HG02678 (cell line): ENCODE measurements at regions not wholly inside any gene's neighbourhood (a gene's known extent, or its start where the extent isn't known, plus 50 kb on each side); places are given as distances from the start of the nearest gene placed in this dataset.
"Not testable (repeated sequence)": the region's sequence is repeated elsewhere in the genome, so short reads cannot be mapped to it uniquely, and the experiment has no call there.

ENCODE experiments used
- ATAC-seq: cut with Tn5 transposase; IDR thresholded peaks from one replicate; pipeline ENCODE4 v1.9.1; 2021; ENCODE audit warnings: mild to moderate bottlenecking, moderate library complexity; ENCODE audit not compliant: unreplicated experiment

DNA sequence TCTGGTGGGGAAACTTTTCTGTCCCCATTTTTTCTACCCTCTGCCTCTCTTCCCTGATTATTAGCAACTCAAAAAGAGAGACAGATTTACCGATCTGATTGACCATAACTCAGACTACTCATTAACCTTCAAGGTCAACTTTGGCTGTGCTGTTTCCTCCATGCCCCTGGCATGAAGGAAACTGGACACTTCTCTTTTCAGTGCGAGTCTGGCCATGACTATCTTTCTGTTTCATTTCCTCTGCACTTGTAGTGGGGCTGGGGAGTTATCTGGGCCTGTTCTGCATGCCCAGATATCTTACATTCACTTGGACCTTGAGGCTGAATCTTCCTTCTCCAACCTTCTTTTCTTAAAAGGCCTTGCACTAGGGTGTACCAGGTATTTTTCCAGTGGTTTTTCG lies 76.9 kb upstream of the SLCO2A1 start:
- ATAC-seq: peak; percentile 82

- ATAC-seq: peak; percentile 8
These were observed 76.3 kb upstream of the SLCO2A1 start for GRCh38 chr3:134105876-134106556.

DNA sequence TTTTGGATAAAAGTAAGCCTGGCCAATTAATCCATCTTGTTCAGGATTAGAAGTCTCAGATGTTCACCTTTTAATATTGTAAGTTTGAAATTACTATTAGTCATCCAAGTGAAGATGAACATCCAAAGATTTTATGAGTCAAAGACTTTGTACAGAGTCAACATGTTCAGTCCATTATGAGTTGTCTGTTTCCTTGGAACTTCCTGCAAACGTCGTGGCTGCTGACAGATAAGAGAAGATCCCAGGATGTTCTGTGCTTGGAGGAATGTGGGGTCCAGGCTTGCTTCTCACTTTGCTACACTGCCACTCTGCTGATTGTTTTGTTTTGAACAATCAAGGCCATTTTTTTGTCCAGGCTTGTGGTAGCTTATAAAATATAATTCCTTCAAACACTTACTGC lies 74.3 kb upstream of the SLCO2A1 start:
- no peak for ATAC-seq

DNA sequence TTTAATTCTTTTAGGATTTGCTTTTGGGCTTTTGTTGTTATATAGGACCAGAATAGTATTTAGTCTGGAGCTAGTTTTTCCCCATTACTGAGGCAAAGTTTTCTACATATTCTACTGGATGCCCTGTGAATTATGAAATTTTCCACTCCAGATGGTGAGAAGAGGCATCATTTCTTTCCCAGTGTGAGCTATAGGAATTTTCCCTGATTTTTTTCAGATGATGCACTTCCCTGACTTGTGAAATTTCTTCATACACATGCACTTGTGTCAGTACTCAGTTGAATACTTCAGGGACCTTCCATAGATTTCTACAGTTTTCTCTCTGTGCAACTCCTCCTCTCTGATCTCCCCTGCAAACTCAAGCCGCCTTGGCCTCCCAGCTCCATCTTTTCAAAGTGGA lies 73.7 kb upstream of the SLCO2A1 start:
- no peak for ATAC-seq

GRCh38 chr3:134102976-134103375 lies 73.3 kb upstream of the SLCO2A1 start:
- no peak for ATAC-seq

- not testable (repeated sequence) for ATAC-seq
These were observed 66.5 kb upstream of the SLCO2A1 start for GRCh38 chr3:134096214-134096613.

DNA sequence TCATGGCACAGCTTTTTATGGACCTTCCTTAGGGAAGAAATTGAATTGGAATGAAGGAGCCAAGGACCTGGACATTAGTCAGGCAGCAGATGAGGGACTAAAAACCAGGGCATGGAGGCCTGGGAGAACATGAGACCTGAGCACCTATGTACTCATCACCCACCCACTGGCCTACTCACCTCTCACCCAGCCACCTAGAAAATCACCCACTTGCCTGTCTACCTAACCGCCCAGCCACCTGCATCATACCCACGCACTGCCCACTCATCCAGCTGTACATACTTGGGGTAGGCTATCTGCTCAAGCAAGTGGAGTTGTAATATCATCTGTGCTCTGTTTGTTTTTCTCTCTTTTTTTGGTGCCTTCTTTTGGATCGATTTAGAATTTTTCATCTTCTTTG lies 65.3 kb upstream of the SLCO2A1 start:
- no peak for ATAC-seq

GRCh38 chr3:134094491-134094890 lies 64.8 kb upstream of the SLCO2A1 start:
- no peak for ATAC-seq

GRCh38 chr3:134093956-134094355 lies 64.2 kb upstream of the SLCO2A1 start:
- ATAC-seq: no peak

DNA sequence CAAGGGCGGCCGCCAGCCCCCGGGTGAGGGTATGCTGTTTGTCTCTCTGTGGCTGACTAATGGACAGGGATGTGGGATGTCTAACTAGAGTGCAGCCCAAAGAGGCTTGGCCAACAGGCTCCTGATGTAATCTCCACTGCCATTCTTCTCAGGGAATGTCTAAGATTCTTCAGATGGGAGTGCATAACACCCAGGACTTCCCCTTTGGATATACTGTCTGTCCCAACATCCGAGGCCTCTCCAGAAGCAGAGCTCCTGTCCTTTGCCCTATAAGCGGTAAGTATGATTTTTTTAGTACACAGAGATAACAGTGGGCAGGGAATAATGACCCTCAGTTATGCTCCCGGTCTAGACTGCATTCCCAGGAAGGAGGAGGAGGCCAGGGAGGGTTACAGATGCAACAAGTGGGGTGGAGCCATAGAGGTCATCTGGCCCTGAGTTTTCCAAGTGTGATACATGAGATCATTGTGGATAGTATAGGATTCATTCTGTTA lies 62.5 kb upstream of the SLCO2A1 start:
- no peak for ATAC-seq

- no peak for ATAC-seq
These were observed 60.3 kb upstream of the SLCO2A1 start for GRCh38 chr3:134090031-134090430.

GRCh38 chr3:134087060-134087974 lies 57.6 kb upstream of the SLCO2A1 start:
- no peak for ATAC-seq

DNA sequence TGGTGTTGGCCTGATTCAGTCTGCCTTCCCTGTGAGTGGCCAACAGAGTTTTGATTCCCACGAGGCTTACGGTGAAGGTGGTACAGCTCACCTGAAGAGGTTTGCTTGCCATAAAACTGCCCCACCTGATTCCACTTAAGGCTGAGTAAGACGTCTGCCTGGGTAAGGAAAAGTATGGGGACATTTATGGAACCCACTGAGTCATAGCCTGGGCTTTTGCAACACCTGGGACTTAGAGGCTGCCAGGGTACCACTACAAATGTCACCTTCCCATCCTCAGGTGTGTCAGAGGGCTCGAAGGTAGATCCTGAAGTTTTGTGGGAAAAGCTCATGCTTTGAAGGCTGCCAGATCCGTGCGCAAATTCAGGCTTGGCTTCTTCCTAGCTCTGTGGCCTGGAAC lies 56.9 kb upstream of the SLCO2A1 start:
- no peak for ATAC-seq

- ATAC-seq: no peak
These were observed 55.5 kb upstream of the SLCO2A1 start for GRCh38 chr3:134085034-134085775.

DNA sequence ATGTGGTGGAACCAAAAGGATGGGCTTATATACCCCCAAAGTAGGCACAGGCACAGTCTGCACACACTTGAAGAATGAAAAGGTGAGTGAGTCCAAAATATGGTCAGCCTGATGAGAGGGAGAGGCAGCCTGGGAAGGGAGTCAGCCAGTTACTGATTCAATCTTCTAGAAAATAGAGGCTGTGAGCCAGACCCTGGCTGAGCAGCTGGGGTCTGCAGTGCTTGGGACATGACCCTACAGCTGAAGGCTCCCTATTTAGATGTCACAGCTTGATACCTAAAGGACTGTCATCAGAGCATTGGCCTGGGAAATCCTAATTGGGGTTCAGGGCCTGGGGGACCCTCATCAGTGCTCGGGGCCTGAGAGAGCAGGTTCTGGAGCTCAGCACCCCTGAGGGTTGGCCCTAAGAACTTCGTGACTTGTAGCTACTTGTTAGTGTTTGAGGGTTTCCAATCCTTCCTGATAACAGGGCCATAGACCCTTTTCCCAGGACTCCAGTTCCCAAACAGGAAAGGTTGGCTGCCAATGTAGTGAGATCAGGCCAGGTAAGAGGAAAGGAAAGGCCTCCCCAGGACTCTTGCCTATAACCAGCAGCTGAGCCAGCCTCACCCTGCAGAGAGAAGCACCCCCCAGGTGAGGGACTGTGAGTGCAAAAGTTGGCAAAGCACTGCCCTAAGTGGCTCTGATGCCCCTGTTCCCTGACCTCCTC lies 54.7 kb upstream of the SLCO2A1 start:
- ATAC-seq: no peak

- ATAC-seq: no peak
These were observed 54.0 kb upstream of the SLCO2A1 start for GRCh38 chr3:134083626-134084241.

DNA sequence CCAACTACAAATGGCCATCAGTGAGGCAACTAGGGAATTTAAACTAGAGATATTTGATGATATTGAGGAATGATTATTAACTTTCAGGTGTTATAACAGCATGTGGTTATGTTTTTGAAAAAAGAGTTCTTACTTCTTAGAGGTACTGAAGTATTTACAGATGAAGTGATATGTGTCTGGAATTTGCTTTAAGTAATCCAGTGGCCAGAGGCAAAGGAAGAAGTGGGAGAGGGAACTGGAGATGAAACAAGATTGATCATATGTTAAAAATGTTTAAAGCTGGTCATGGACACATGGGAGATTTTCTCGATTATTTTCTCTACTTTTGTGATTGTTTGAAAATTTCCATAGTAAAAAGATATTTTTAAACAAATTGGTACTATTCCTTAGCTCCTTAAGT lies 53.3 kb upstream of the SLCO2A1 start:
- no peak for ATAC-seq

GRCh38 chr3:134082582-134082981 lies 52.9 kb upstream of the SLCO2A1 start:
- no peak for ATAC-seq

DNA sequence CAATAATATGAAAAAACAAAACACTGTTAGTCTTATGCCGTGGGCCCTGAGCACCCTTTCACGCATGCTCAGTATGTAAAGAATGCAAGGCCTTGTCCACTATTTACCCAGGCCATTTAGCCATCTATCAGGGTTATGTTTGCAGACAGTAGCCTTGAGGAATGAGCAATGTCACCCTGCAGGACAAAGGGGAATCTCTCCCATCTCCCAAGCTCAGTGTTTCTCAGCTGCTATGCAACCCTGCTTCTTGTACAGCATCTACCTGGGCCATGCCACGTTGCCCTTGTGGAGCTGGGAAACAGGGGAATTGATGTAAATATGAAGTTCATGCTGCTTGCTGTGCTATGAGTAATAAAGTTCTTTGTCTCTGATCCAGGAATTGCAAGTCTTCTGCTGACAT lies 51.5 kb upstream of the SLCO2A1 start:
- no peak for ATAC-seq

DNA sequence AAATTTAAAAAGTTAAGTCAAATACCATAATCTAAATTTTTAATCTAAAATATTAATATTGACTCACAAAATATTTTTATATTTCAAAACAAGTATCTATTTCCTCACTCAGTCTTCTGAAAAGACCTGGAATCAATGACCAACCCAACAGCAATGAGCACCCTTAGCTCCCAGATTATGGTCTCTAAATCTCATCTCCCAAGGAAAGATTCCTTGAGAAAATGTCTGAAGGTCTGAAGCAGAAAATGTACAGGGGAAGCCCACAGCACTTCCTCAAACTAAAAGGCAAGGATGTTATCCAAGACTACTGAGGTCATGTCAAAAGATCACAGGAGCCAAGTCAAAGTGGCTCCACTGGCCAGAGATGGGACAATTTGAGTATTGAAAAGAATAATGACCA lies 51.0 kb upstream of the SLCO2A1 start:
- no peak for ATAC-seq
